HG03039 (cell line): ENCODE measurements at regions not wholly inside any gene's neighbourhood (a gene's known extent, or its start where the extent isn't known, plus 50 kb on each side); places are given as distances from the start of the nearest gene placed in this dataset.
"Not testable (repeated sequence)": the region's sequence is repeated elsewhere in the genome, so short reads cannot be mapped to it uniquely, and the experiment has no call there.

Source experiments
- ATAC-seq: cut with Tn5 transposase; IDR thresholded peaks from one replicate; pipeline ENCODE4 v1.9.1; 2021; ENCODE audit warnings: mild to moderate bottlenecking, moderate library complexity; ENCODE audit not compliant: unreplicated experiment

GRCh38 chr13:40026741-40027140 lies 371.3 kb downstream of the COG6 start:
- ATAC-seq, result no peak

GRCh38 chr13:40028446-40028845 lies 373.0 kb downstream of the COG6 start:
- no peak for ATAC-seq

GRCh38 chr13:40031031-40031430 lies 375.6 kb downstream of the COG6 start:
- ATAC-seq, result no peak

DNA sequence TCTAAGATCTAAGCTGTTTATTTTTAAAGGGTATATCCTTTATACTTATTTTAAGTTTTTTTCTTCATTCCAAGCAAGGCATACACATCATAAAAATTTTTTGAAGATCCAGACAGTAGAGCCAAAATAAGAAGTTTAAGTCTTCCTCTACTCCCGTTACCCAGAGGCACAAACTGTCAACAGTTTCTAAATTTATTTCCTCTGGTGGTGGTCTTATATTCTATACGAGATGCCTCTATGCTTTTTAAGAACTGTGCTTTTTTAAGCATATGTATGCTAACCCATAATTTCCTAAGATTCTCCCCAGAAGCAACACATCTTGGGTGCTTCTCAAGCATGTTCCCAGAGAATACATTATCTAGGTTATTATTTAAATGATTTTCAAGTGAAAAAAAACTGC lies 383.6 kb downstream of the COG6 start:
- no peak for ATAC-seq

- no peak for ATAC-seq
These were observed 387.5 kb downstream of the COG6 start for GRCh38 chr13:40042991-40043390.

DNA sequence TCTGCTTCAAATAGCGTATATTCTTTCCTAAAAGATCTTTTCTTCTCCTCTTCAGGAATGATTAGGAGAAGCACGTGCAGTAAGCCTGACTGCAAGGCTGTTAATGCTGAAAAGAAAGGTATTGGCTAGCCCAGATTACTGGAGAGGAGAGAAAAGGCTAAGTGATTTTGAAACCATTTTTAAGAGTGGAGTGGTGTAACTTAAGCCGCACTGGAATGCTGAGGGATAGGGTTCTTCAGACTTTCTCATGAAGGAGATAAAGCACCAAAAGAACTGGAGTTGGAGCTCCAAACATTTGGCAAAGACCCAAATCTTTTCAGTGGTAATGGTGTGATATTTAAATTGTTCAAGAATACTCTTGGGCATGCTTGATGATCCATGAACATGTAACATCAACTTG lies 388.3 kb downstream of the COG6 start:
- no peak for ATAC-seq

GRCh38 chr13:40047322-40047771 lies 391.9 kb downstream of the COG6 start:
- peak; percentile 73 for ATAC-seq

DNA sequence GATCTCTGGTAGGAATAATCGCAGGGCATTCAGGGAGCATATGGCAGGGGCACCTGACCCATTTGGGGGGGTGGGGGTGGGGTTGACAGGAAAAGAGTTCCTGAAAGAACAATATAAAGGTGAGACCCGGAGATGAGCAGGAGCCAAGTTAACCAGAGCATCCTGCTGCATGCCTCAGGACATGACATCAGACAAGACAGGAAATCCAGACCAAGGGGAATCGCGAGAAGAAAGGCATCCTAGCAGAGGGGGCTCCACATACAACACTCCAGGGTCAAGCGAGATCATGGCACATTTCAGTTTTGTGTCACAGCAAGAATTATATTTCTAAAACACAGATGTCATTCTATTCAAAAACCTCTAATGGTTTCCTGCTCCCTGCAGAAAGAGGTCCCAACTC lies 393.1 kb downstream of the COG6 start:
- ATAC-seq, result no peak

GRCh38 chr13:40052954-40053353 lies 397.5 kb downstream of the COG6 start:
- no peak for ATAC-seq

GRCh38 chr13:40053401-40053800 lies 397.9 kb downstream of the COG6 start:
- ATAC-seq, result no peak

- not testable (repeated sequence) for ATAC-seq
These were observed 399.0 kb downstream of the COG6 start for GRCh38 chr13:40054422-40054821.

DNA sequence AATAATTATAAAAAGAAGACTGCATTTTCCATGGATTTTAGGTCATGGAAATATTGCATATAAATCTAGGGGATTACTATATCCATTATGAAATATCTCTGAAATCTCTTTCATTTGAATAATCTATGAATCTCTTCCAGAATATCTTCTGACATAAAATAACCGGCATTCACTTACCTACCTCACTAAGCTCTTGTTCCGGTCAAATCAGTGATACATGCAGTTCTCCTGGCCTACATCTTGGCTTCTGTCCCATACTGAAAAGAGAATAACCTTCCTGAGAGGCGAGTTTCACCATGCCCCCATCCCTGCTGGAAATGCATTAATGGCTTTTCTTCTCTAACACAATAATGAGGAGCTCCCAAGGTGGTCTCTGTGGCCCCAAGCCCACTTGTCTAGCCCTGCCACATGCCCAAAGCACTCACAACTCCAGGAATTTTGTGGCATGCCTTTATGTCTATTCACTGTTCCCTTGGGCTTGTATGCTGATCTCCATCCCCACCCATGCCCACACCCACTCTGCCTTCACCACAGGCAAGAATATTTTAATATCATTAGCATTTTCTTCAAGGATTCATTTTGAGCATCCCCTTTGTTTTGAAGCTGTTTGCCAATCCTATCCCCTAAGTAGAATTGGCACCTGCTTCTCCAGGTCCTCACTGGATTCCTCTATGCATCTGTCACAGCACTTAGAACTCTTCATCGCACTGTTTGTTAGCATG lies 401.6 kb downstream of the COG6 start:
- no peak for ATAC-seq

DNA sequence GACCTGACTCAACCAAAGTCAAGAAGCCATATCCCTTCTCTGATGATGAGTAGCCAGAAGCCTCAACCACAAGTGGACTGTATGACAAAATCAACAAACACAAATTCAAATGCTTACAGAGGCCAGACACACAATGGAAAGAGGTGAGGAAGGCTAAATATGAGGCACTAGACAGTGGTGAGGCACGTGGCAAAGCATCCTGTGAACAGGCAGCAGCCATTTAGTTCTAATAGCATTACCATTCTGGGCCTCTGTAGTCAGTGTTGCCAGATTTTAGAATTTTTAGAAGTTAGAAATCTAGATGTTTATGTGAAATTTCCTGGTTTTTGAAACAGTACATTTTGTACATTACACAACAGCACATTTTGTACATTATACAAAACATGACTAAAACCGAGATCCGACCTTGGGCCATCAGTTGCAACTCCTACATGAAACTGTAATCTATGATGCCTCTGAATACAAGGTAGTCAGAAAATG lies 403.3 kb downstream of the COG6 start:
- ATAC-seq, result no peak

- ATAC-seq, result no peak
These were observed 404.2 kb downstream of the COG6 start for GRCh38 chr13:40059540-40060232.

- ATAC-seq, result peak; percentile 69
These were observed 405.0 kb downstream of the COG6 start for GRCh38 chr13:40060296-40061007.

DNA sequence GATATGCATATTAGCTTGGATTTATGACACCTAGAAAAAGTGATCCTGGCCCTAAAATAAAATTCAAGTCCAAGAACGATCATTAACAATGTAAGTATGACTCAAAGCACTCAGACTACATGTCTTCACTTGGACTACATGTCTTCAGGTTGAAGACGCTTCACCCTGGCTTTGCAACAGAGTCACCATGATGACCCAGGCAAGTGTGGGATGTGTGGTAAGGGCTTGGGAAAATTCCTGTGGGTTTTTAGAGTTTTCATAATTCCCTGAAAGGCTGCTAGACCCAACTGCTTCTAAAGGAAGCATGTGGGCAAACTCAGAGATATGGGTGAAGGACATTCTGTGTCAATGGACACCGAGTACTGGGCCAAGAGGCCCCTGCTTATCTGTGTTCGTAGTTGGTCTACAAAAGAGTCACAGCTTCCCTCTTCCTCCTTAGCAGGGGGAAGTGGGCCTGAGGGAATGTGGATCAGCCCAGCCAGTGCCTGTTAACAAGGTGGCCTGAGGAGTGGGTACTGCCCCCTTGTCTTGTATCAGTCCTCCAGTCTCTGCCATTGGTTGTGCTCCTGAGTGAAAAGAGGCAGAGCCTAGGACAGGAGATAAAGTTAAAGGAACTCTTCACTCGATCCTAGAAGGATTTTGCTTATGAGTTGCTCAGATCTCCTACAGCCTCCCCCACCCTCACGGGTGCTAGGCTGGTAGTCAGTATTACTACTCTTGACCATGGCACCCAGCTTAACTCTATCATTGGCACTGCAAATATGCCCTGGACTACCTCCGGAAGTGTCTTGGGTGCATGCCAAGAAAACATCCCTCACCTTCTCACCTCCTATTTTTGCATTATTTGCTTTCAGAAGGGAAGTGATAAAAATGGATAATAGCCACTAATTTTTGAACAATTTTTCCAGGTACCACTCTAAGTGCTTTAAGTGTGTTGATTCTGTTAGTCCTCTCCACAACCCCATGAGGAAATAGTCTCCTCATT lies 406.3 kb downstream of the COG6 start:
- no peak for ATAC-seq

- no peak for ATAC-seq
These were observed 407.8 kb downstream of the COG6 start for GRCh38 chr13:40063278-40063698.

GRCh38 chr13:40063703-40064102 lies 408.2 kb downstream of the COG6 start:
- no peak for ATAC-seq

GRCh38 chr13:40064154-40065097 lies 409.0 kb downstream of the COG6 start:
- ATAC-seq, result no peak
